ENCODE measurements at regions not wholly inside any gene's neighbourhood (a gene's known extent, or its start where the extent isn't known, plus 50 kb on each side); places are given as distances from the start of the nearest gene placed in this dataset.

- ATAC-seq (ENCODE audit: poor library complexity) (no peak), DNase-seq (no peak)
- CTCF ChIA-PET = no interaction called here
- no peaks in the 10 kb centered on the region for H3K27me3 ChIP-seq (ENCODE audit: control insufficient read depth in 1 of 2, insufficient read depth in 2 of 2, low read length in 2 of 2)
- no peak overlapping the region for H3K27ac ChIP-seq (ENCODE audit: low read depth in 1 of 2, low read length in 2 of 2)
- H3K9me3 ChIP-seq (ENCODE audit: control insufficient read depth in 1 of 2, insufficient read depth in 1 of 2, low read length in 2 of 2) = no peaks in the 10 kb centered on the region
- POLR2A ChIA-PET = interaction anchor here (0.6 kb wide), 1 partner anchor 452 kb away, joined by 3 read pairs; no protein-coding TSS in a partner anchor
- no peaks in the 10 kb centered on the region for H3K4me1 ChIP-seq (ENCODE audit: insufficient read depth, low read length)
- peaks cover 30% of the 10 kb centered on the region for H3K27me3 Mint-ChIP-seq
- TF ChIP-seq CTCF (IDR thresholded peaks at IDR 0.05) = no peak
- no peak overlapping the region for H3K27ac Mint-ChIP-seq
- H3K36me3 ChIP-seq (ENCODE audit: insufficient read depth, low read length) = no peaks in the 10 kb centered on the region
- intact Hi-C loops (cut with DNase I, micrococcal nuclease) = no loop called here
- H3K4me1 Mint-ChIP-seq (ENCODE audit: low read depth) = no peaks in the 10 kb centered on the region
- no peaks in the 10 kb centered on the region for H3K36me3 Mint-ChIP-seq (ENCODE audit: low read depth)
- H3K9me3 Mint-ChIP-seq = no peaks in the 10 kb centered on the region
- no peak overlapping the region for H3K4me3 ChIP-seq (ENCODE audit: low read length)
- H3K4me3 Mint-ChIP-seq = no peak overlapping the region
These were observed 109.0 kb downstream of the TRIM29 start for GRCh38 chr11:120028897-120029258.

GRCh38 chr11:120028181-120028896, 109.6 kb downstream of the TRIM29 start:
- intact Hi-C loops (cut with DNase I, micrococcal nuclease) = no loop called here
- H3K27ac ChIP-seq (ENCODE audit: low read depth in 1 of 2, low read length in 2 of 2) = no peak overlapping the region
- DNase-seq (no peak), ATAC-seq (ENCODE audit: poor library complexity) (no peak)
- Mint-ChIP-seq H3K9me3 (no peaks in the 10 kb centered on the region), H3K36me3 (ENCODE audit: low read depth) (no peaks in the 10 kb centered on the region), H3K27ac (no peak overlapping the region), H3K27me3 (peaks cover 35% of the 10 kb centered on the region), H3K4me1 (ENCODE audit: low read depth) (no peaks in the 10 kb centered on the region), H3K4me3 (no peak overlapping the region)
- peaks cover 0 to under 1% of the 10 kb centered on the region in 2 experiments for H3K27me3 ChIP-seq (ENCODE audit: control insufficient read depth in 1 of 2, insufficient read depth in 2 of 2, low read length in 2 of 2)
- H3K4me3 ChIP-seq (ENCODE audit: low read length) = no peak overlapping the region
- H3K4me1 ChIP-seq (ENCODE audit: insufficient read depth, low read length) = no peaks in the 10 kb centered on the region
- H3K36me3 ChIP-seq (ENCODE audit: insufficient read depth, low read length) = no peaks in the 10 kb centered on the region
- TF ChIP-seq CTCF (IDR thresholded peaks at IDR 0.05) = no peak
- POLR2A ChIA-PET = interaction anchor here (0.6 kb wide), 1 partner anchor 452 kb away, joined by 3 read pairs; no protein-coding TSS in a partner anchor
- CTCF ChIA-PET = no interaction called here
- no peaks in the 10 kb centered on the region for H3K9me3 ChIP-seq (ENCODE audit: control insufficient read depth in 1 of 2, insufficient read depth in 1 of 2, low read length in 2 of 2)

GRCh38 chr11:120027546-120028180, 110.2 kb downstream of the TRIM29 start:
- POLR2A ChIA-PET = no interaction called here

More at GRCh38 chr11:120027546-120028180, 110.2 kb downstream of the TRIM29 start:
- H3K9me3 Mint-ChIP-seq = no peaks in the 10 kb centered on the region
- H3K9me3 ChIP-seq (ENCODE audit: control insufficient read depth in 1 of 2, insufficient read depth in 1 of 2, low read length in 2 of 2) = no peaks in the 10 kb centered on the region
- CTCF ChIA-PET = no interaction called here
- no peak for DNase-seq
- H3K36me3 Mint-ChIP-seq (ENCODE audit: low read depth) = no peaks in the 10 kb centered on the region
- H3K4me1 Mint-ChIP-seq (ENCODE audit: low read depth) = no peaks in the 10 kb centered on the region
- no peaks in the 10 kb centered on the region for H3K4me1 ChIP-seq (ENCODE audit: insufficient read depth, low read length)
- intact Hi-C loops (cut with DNase I, micrococcal nuclease) = no loop called here
- H3K27ac ChIP-seq (ENCODE audit: low read depth in 1 of 2, low read length in 2 of 2) = no peak overlapping the region
- H3K27me3 ChIP-seq (ENCODE audit: control insufficient read depth in 1 of 2, insufficient read depth in 2 of 2, low read length in 2 of 2) = peaks cover 0 to 3% of the 10 kb centered on the region in 2 experiments
- H3K36me3 ChIP-seq (ENCODE audit: insufficient read depth, low read length) = no peaks in the 10 kb centered on the region
- H3K27me3 Mint-ChIP-seq = peaks cover 35% of the 10 kb centered on the region
- no peak for ATAC-seq (ENCODE audit: poor library complexity)
- TF ChIP-seq CTCF (IDR thresholded peaks at IDR 0.05) = no peak
- H3K4me3 ChIP-seq (ENCODE audit: low read length) = no peak overlapping the region
- no peak overlapping the region for H3K4me3 Mint-ChIP-seq
- no peak overlapping the region for H3K27ac Mint-ChIP-seq
